ENCODE measurements at regions not wholly inside any gene's neighbourhood (a gene's known extent, or its start where the extent isn't known, plus 50 kb on each side); places are given as distances from the start of the nearest gene placed in this dataset.
"Not testable (repeated sequence)": the region's sequence is repeated elsewhere in the genome, so short reads cannot be mapped to it uniquely, and the experiment has no call there.

- no peak for DNase-seq
These were observed 189.7 kb upstream of the PPP1R3A start for GRCh38 chr7:114108510-114108909.

DNA sequence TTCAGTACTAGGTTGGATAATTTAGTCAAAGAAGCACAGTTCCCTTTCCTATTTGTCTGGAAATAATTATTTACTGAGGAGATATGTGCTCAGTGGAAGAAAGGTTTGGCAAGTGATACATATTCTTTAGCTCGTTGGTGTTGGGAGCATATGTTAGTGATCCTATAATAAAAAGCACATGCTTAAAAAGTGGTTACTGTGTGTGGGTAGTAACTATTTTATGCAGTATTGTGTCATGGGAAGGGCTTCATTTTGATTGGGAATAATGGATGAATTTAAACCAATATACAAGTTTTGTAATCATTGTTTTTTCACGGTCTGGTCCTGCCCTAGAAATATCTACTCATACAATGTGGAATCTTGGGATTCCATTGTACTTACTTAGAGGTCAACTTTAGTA is 188.7 kb upstream of the PPP1R3A start:
- no peak for DNase-seq

DNA sequence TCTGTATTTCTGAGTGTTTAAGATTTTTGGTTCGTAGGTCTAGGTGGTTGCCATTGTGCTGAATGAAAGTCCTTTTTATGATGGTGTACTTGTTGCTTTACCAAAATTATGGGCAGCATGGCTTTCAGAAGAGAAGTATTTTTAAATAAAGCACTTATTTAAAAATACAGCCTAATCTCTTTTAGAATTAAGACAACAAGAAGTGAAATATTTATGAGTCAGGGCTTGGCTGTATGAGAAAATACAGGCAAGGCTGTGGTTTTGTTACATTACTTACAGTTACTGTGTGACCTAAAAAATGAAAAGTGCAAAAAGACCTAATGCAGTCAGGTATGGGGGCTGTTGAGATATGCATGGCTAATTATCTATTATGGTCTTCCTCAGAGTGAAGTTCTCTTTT is 185.2 kb upstream of the PPP1R3A start:
- no peak for DNase-seq

GRCh38 chr7:114102996-114103395 is 184.2 kb upstream of the PPP1R3A start:
- no peak for DNase-seq

GRCh38 chr7:114102131-114102530 is 183.3 kb upstream of the PPP1R3A start:
- no peak for DNase-seq

DNA sequence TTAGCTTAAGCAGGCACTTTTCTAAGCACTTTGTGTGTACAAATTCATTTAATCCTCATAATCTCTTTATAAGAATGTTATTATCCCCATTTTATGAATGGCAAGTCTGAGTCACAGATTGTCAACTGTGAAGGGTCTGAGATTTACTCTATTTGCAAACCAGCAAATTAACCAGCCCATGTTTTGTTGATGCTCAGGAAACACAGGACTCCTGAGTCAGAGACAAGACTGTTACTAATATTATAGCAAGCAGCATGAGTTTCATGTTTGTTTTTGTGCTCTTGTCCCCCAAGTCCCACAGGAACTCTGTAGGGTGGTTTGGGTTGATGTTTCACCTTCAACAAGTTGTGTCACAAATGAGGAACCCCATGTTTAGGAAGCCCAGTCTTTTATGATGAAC is 182.0 kb upstream of the PPP1R3A start:
- no peak for DNase-seq

GRCh38 chr7:114099337-114099736 is 180.5 kb upstream of the PPP1R3A start:
- no peak for DNase-seq

DNA sequence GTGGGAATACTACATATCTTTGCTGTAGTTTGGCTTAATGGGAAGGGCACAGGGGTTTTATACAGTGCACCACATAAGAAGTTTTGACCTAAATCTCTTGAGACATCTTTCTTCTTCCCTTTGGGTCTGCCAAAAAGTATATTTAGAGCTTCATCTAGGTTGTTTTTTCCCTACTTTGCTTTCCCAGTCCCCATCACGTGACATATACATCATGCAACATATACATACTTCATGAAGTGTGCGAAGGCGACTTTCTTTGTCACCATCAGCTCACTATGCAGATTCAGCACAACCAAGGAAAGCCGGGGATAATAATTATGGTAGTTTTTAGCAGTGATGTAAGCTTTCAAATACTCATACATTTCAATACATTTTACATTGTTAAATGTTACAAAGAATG is 177.1 kb upstream of the PPP1R3A start:
- no peak for DNase-seq

DNA sequence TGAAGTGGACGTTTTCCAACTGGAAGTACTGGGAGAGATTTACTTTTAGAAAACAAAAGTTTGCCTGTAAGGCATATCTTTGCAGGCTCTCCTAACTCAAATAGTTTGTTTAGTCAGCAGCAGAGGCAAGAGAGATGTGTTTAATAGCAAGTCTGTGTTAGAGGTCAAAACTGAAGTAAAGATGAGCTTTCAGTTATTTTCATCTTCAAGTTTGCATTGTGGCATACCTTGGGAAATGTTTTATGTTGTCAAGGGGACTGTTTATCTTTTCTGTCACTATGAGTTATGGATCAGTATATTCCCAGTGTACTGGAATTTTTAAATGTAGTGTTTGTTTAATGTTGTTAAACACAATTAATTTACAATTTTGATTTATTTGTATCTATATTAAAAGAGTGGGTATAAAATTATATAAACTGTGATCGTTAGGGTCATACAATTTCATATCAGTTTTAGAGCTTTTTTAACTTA is 169.7 kb upstream of the PPP1R3A start:
- no peak for DNase-seq

- DNase-seq = peak; percentile 64
These were observed 169.1 kb upstream of the PPP1R3A start for GRCh38 chr7:114087653-114088469.

GRCh38 chr7:114086914-114087652 is 168.3 kb upstream of the PPP1R3A start:
- DNase-seq = peak; percentile 56

GRCh38 chr7:114086537-114086913 is 167.7 kb upstream of the PPP1R3A start:
- no peak for DNase-seq

DNA sequence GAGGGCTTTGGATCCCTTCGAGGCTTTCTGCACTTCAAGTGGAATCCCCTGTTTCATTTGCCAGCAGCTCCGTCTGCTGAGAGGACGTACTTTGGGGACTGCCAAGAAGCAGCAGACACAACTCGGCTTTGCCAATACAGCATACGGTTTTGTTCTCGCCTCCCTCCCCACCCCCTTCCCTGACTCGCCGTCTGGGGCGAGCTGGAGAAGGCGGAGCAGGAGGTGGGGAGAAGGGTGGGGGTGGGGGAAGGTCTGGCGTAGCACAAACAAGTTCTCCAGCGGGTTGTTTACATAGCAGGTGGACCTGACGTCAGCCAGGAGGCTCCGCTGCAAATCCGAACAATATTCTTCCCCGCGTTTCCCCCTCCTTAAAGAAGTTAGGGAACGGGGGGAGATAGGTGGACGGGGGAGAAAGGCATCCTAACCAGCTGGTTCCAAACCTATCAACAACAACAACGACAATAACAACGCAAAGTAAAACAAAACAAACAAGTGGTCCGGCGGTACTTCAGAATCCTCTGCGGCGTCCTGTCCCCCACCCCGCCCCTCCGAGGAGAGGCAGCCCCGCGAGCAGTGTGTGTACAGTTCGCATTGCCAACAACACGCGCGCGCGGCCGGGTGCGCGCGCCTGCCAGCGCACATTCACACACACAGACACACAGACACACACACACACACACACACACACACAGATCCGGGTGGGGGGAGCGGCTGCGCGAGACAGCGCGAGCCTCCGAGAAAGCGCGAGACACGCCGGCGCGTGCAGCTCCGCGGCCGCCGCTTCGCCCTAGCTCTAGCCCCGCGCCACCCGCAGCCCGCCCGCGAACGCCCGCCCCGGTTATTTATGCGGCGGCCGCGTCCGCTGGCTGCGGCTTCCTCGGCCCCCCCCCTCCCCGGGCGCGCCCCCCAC is 167.0 kb upstream of the PPP1R3A start:
- peak; percentile 93 for DNase-seq

DNA sequence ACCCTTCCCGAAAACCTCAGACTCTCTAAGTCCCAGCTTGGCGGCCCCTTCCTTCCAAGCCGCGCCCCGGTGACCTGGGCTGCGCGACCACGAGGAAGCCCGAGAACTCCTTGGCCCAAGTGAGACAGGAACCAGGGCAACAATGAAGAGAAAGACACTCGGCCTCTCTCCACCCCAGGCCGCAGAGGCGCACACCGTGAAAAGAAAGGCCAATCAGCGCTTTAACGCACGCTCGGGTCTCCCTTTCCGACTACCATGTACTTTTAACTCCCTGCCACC is 166.4 kb upstream of the PPP1R3A start:
- DNase-seq = no peak

- peak; percentile 73 for DNase-seq
These were observed 165.9 kb upstream of the PPP1R3A start for GRCh38 chr7:114084472-114085312.

DNA sequence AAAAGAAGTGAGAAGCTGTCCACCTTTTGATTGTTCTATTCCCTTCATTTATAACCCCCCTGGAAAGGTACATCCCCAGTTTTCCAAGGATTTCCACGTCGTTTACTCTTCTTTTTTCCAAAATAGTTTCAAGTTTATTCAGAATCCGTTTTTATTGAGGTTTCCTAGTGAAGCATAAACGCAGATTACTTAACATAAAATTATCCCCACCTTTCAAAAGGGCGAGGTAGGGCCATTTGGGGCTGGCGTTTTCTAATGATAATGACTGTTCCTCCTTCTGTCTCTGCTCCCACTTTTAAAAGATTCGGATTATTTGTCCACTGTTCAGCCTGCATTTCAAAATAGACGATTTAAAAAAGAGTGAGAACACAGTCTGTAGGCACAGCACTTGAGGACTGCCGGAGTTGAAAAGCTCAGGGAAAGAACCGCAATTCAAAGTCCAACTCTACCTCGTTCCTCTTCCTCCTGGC is 165.2 kb upstream of the PPP1R3A start:
- DNase-seq = no peak

- DNase-seq = peak; percentile 71
These were observed 164.6 kb upstream of the PPP1R3A start for GRCh38 chr7:114083166-114084001.

- no peak for DNase-seq
These were observed 163.9 kb upstream of the PPP1R3A start for GRCh38 chr7:114082642-114083165.

GRCh38 chr7:114081606-114082425 is 163.0 kb upstream of the PPP1R3A start:
- DNase-seq = no peak

DNA sequence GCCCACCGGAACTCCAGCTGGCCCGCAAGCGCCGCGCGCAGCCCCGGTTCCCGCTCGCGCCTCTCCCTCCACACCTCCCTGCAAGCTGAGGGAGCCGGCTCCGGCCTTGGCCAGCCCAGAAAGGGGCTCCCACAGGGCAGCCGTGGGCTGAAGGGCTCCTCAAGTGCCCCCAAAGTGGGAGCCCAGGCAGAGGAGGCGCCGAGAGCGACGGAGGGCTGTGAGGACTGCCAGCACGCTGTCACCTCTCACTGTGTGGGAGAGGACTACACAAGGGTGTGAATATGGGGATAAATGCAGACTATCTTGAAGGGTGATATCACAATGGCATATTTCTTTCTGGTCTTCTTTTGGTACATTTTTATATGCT is 158.3 kb upstream of the PPP1R3A start:
- DNase-seq = not testable (repeated sequence)

Measured in islet precursor cell (in vitro differentiated cells).